22Rv1 (cell line): ENCODE measurements at regions not wholly inside any gene's neighbourhood (a gene's known extent, or its start where the extent isn't known, plus 50 kb on each side); places are given as distances from the start of the nearest gene placed in this dataset.
"Not testable (repeated sequence)": the region's sequence is repeated elsewhere in the genome, so short reads cannot be mapped to it uniquely, and the experiment has no call there.

Experiments
- H3K27ac ChIP-seq: fragments of 450-650 bp; 2 replicates; pipeline ENCODE4 v1.5.1; 2017
- ZFX ChIP-seq: fragments of 450-650 bp; IDR thresholded peaks from 2 replicates; pipeline ENCODE4 v1.6.1; 2017; ENCODE audit warnings: antibody characterized with exemption, borderline replicate concordance
- TF ChIP-seq, protein P1 (sequence below): fragments of 450-650 bp; IDR thresholded peaks from 2 replicates; pipeline ENCODE4 v1.5.1; 2017; ENCODE audit warnings: mild to moderate bottlenecking

GRCh38 chr6:26857289-26857688 lies 197.7 kb upstream of the ZNF322 start:
- not testable (repeated sequence) for H3K27ac ChIP-seq

- not testable (repeated sequence) for H3K27ac ChIP-seq
Observed at GRCh38 chr6:26859067-26859770, 199.7 kb upstream of the ZNF322 start.

DNA sequence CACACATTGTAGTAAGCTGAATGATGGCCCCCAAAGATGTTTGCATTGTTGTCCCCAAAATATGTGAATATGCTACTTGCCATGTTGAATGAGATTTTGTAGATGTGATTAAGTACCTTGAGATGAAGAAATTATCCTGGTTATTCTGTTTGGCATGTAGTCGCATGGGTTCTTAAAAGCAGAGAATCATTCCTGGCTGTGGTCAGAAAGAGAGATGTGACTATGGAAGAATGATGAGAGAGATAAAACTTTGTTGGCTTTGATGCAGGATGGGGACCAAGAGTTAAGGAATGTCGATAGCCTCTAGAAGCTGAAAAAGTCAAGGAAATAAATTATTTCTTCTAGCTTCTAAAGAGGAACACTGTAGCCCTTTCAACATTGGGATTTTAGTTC lies 200.2 kb upstream of the ZNF322 start:
- not testable (repeated sequence) for H3K27ac ChIP-seq

DNA sequence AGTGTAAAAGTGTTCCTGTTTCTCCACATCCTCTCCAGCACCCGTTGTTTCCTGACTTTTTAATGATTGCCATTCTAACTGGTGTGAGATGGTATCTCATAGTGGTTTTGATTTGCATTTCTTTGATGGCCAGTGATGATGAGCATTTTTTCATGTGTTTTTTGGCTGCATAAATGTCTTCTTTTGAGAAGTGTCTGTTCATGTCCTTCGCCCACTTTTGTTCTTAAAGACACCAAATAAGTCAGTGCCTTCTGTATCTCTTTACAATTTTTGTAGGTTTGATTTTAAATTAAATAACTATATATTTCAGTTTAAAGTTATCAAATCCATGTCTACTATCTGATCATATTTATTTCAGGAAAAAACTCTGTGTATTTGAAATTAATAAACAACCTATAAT lies 202.4 kb upstream of the ZNF322 start:
- H3K27ac ChIP-seq = not testable (repeated sequence)

- not testable (repeated sequence) for H3K27ac ChIP-seq
Observed at GRCh38 chr6:26863641-26864040, 204.1 kb upstream of the ZNF322 start.

DNA sequence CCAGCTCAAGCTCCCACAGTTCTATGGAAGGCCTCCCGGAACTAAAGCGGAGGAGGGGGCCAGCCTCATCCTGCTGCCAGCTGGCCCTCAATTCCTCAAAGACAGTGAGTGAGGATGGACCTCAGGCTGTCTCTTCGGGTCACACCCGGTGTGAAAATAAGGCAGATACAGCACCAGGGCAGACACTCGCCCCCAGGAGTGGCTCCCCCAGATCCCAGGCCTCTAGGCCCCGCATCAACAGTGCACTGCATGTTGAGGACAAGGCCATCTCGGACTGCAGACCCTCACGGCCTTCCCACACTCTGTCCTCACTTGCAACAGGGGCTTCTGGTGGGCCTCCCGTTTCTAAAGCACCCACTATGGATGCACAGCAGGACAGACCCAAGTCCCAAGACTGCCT lies 239.2 kb upstream of the ZNF322 start:
- H3K27ac ChIP-seq = not testable (repeated sequence)

DNA sequence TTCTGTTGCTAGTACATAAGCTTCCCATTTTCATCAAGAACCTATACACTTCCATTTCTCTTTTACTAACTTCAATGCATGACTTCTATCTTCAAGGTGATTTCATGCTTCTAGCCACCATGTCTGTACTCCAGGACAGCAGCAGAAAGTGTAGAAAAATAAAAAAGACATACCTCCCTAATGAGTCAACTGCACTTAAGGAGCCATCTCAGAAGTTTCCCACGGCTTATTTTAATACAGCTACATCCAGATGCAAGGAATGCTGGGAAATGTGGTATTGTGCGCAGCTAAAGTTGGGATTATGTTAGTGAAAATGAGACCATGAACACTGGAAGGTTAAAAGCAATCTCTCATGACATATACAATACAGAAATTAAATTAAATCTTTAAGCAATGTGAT lies 264.7 kb upstream of the ZNF322 start:
- H3K27ac ChIP-seq = not testable (repeated sequence)

- not testable (repeated sequence) for H3K27ac ChIP-seq
Observed at GRCh38 chr6:26928190-26928589, 268.6 kb upstream of the ZNF322 start.

GRCh38 chr6:26937258-26937657 lies 277.7 kb upstream of the ZNF322 start:
- not testable (repeated sequence) for H3K27ac ChIP-seq

DNA sequence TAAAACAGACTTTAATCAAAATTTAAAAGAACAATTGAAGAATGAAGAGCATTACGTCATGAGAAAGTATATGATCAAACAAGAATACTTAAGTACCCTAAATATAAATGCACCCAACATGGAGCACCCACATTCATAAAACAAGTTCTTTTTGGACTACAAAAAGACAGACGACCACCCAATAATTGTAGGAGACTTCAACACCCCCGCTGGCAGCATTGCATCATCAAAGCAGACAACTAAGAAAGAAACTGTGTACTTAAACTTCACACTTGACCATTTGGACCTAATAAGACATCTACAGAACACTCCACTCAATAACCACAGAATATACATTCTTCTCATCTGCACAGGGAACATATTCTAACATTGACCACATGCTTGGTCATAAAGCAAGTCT lies 291.7 kb upstream of the ZNF322 start:
- not testable (repeated sequence) for H3K27ac ChIP-seq

DNA sequence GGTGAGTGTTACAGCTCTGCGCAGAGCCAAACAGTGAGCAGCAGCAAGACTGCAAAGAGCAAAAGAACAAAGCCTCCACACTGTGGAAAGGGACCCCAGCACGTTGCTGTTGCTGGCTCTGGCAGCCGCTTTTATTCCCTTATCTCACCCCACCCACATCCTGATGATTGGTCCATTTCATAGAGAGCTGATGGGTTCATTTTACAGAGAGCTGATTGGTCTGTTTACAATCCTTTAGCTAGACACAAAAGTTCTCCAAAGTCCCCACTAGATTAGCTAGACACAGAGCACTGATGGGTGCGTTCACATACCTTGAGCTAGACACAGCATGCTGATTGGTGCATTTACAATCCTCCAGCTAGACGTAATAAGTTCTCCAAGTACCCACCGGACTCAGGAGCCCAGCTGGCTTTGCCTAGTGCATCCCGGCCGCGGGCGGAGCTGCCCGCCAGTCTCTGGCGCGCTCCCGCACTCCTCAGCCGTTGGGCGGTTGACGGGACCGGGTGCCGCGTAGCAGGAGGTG lies 291.4 kb upstream of the PRSS16 start:
- peak overlapping the region; percentile 95 for H3K27ac ChIP-seq

DNA sequence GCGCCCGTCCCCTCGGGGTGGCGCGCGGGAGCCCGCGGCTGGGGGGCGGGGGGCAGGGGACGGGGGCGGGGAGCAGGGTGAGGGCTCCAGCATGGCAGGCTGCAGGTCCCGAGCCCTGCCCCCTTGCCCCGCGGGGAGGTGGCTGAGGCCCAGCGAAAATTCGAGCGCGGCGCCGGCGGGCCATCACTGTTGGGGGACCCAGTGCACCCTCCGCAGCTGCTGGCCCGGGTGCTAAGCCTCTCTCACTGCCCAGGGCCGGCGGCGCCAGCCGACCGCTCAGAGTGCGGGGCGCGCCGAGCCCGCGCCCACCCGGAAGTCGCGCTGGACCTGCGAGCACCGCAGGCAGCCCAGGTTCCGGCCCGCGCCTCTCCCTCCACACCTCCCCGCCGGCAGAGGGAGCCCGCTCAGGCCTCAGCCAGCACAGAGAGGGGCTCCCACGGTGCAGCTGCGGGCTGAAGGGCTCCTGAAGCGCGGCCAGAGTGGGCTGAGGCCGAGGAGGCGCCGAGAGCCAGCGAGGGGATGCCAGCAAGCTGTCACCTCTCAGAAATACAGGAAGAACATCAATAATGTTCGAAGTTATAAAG lies 290.8 kb upstream of the PRSS16 start:
- peak overlapping the region; percentile 95 for H3K27ac ChIP-seq
- TF ChIP-seq, protein P1, sequence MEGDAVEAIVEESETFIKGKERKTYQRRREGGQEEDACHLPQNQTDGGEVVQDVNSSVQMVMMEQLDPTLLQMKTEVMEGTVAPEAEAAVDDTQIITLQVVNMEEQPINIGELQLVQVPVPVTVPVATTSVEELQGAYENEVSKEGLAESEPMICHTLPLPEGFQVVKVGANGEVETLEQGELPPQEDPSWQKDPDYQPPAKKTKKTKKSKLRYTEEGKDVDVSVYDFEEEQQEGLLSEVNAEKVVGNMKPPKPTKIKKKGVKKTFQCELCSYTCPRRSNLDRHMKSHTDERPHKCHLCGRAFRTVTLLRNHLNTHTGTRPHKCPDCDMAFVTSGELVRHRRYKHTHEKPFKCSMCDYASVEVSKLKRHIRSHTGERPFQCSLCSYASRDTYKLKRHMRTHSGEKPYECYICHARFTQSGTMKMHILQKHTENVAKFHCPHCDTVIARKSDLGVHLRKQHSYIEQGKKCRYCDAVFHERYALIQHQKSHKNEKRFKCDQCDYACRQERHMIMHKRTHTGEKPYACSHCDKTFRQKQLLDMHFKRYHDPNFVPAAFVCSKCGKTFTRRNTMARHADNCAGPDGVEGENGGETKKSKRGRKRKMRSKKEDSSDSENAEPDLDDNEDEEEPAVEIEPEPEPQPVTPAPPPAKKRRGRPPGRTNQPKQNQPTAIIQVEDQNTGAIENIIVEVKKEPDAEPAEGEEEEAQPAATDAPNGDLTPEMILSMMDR = peak; percentile 76

GRCh38 chr6:26957399-26958127 lies 289.9 kb upstream of the PRSS16 start:
- peak overlapping the region; percentile 95 for H3K27ac ChIP-seq

- not testable (repeated sequence) for H3K27ac ChIP-seq
Observed at GRCh38 chr6:26961236-26961635, 286.3 kb upstream of the PRSS16 start.

DNA sequence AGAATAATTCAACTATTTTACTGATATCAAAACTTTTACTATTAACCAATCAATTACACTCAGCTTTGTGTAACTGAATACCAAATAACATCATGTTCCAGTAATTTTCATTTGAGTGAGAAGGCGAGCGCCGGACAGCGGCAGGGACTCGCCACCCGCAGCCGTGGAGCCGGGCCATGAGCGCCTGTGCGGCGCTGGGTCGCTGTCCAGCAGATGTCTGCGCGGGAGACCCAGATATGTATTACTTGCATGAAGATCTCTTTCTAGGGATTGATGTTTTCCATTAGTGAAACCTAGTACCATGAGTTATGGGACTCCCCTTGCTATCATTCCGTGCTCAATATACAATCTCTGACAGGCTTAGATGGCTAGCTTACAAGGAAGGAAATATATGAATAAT lies 245.1 kb upstream of the PRSS16 start:
- TF ChIP-seq, protein P1 = no peak
- TF ChIP-seq ZFX = no peak
- no peak overlapping the region for H3K27ac ChIP-seq
